ENCODE measurements at regions not wholly inside any gene's neighbourhood (a gene's known extent, or its start where the extent isn't known, plus 50 kb on each side); places are given as distances from the start of the nearest gene placed in this dataset.

DNA sequence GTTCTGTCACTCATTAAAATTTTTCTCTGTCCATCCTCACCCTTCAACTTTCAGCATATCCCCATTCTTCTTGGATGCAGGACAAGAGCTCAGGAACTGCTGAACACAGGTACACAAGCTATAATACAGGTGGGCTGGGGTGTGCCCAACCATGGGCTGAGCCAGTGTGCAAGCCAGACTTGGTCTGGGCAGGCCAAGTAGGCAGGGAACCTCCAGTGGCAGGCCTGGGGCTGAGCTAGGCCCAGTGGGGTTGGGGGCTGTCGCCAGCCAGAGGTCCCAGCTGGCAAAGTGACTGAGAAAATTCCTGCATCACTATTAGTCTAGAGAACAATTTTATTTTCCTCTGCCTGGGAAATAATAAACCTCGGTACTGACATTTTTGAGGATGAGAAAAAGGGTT is 202.9 kb downstream of the LRRC3B start:
- no peaks in the 10 kb centered on the region for H3K36me3 ChIP-seq
- no peak for TF ChIP-seq POLR2AphosphoS5 (IDR thresholded peaks at IDR 0.05)
- TF ChIP-seq, protein P1, sequence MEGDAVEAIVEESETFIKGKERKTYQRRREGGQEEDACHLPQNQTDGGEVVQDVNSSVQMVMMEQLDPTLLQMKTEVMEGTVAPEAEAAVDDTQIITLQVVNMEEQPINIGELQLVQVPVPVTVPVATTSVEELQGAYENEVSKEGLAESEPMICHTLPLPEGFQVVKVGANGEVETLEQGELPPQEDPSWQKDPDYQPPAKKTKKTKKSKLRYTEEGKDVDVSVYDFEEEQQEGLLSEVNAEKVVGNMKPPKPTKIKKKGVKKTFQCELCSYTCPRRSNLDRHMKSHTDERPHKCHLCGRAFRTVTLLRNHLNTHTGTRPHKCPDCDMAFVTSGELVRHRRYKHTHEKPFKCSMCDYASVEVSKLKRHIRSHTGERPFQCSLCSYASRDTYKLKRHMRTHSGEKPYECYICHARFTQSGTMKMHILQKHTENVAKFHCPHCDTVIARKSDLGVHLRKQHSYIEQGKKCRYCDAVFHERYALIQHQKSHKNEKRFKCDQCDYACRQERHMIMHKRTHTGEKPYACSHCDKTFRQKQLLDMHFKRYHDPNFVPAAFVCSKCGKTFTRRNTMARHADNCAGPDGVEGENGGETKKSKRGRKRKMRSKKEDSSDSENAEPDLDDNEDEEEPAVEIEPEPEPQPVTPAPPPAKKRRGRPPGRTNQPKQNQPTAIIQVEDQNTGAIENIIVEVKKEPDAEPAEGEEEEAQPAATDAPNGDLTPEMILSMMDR (IDR thresholded peaks at IDR 0.05), result no peak
- TF ChIP-seq POLR2A (IDR thresholded peaks at IDR 0.05), result no peak
- TF ChIP-seq EP300 (IDR thresholded peaks at IDR 0.05), result no peak
- peaks cover 11 to 52% (median 30%) of the 10 kb centered on the region in 4 donors for H3K9me3 ChIP-seq
- no peaks in the 10 kb centered on the region for H3K27me3 ChIP-seq
- H3K4me1 ChIP-seq, result no peaks in the 10 kb centered on the region
- DNase-seq (peak in 1 of 2 donors; percentile 19), ATAC-seq (ENCODE audit: low FRiP score in 2 of 2) (no peak)
- H3K4me3 ChIP-seq, result no peak overlapping the region
- no peak overlapping the region for H3K27ac ChIP-seq
- WGBS, 2 donors, result 73 to 90% methylated on average over 1 to 2 of the region's 2 CpGs

DNA sequence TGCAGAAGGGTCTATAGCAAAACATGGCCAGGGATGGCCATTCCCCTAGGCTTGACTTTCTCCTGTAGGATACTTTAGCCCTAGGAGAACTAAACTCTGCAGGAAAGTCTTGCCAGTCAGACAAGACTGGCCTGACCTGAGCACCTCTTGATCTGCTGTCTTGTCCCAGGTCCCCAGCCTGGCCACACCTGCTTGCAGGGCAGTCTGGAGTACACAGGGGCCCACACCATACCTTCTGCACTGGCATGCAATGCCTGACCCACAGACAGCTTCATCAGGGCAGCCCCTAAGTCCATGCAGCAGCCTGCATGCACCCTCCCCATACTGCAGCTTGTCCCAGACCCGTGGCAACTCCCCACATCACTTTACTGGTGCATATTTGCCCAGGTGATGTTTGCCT is 204.6 kb downstream of the LRRC3B start:
- peaks cover 5 to 40% (median 20%) of the 10 kb centered on the region in 4 donors for H3K9me3 ChIP-seq
- ATAC-seq (ENCODE audit: low FRiP score in 2 of 2), result peak in 1 of 2 donors; percentile 34
- WGBS, 2 donors, result 50 to 75% methylated on average over 1 of the region's 1 CpG

DNA sequence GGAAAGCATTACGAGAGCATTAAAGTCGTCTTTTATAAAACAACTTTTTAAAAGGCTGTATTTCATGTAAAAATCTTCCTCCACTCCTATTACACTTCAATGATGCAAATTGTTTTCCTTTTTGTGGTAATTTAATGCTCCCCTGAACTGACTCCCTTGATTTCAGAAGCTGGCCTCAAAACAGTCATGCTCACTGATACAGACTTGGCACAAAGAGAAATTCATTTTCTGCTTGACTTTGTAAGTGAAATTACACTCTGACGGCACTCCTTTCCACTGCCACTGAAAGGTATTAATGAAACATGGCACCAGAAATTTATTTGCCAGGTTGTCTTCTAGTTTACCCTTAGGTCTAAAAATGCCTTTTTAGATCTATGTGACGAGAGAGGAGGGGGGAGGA is 215.5 kb downstream of the LRRC3B start:
- DNase-seq, result no peak
- no peak overlapping the region for H3K4me3 ChIP-seq
- H3K27me3 ChIP-seq, result no peaks in the 10 kb centered on the region
- no peaks in the 10 kb centered on the region for H3K9me3 ChIP-seq
- WGBS, 2 donors, result 85% methylated on average over 4 of the region's 4 CpGs
- no peak for TF ChIP-seq POLR2AphosphoS5 (IDR thresholded peaks at IDR 0.05)
- no peak for TF ChIP-seq EP300 (IDR thresholded peaks at IDR 0.05)
- TF ChIP-seq POLR2A (IDR thresholded peaks at IDR 0.05), result no peak
- no peak for ATAC-seq (ENCODE audit: low FRiP score in 2 of 2)
- H3K27ac ChIP-seq, result no peak overlapping the region
- H3K4me1 ChIP-seq, result no peaks in the 10 kb centered on the region
- H3K36me3 ChIP-seq, result no peaks in the 10 kb centered on the region

More for the DNA sequence above, 204.6 kb downstream of the LRRC3B start:
- no peaks in the 10 kb centered on the region for H3K4me1 ChIP-seq
- no peak overlapping the region for H3K27ac ChIP-seq
- DNase-seq, result no peak
- no peak overlapping the region for H3K4me3 ChIP-seq
- H3K27me3 ChIP-seq, result no peaks in the 10 kb centered on the region
- TF ChIP-seq POLR2A (IDR thresholded peaks at IDR 0.05) (no peak), POLR2AphosphoS5 (IDR thresholded peaks at IDR 0.05) (no peak), EP300 (IDR thresholded peaks at IDR 0.05) (no peak)
- TF ChIP-seq, protein P1 (IDR thresholded peaks at IDR 0.05), result no peak
- no peaks in the 10 kb centered on the region for H3K36me3 ChIP-seq

DNA sequence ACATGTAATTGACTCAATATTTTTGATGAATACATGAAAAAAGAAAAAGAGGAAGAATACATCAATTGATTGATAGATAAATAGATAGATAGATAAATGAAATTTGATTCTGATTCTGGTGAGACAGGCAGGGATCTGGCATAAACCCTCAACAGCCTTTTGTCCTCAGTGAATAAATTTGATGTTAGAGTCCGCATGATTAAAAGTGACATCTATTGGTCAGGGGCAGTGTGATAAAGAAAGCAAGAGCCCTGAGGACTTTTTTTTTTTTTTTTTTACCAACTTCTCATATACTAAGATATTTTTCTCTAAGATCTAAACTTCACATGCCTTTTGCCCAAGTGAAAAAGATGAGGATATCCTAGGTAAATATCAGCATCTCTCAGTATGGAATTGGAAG is 216.4 kb downstream of the LRRC3B start:
- H3K27me3 ChIP-seq, result no peaks in the 10 kb centered on the region
- WGBS, 2 donors, result 95 to 97% methylated on average over 1 of the region's 1 CpG
- TF ChIP-seq POLR2A (IDR thresholded peaks at IDR 0.05) (no peak), EP300 (IDR thresholded peaks at IDR 0.05) (no peak), POLR2AphosphoS5 (IDR thresholded peaks at IDR 0.05) (no peak)
- TF ChIP-seq, protein P1 (IDR thresholded peaks at IDR 0.05), result no peak
- H3K36me3 ChIP-seq, result no peaks in the 10 kb centered on the region
- H3K4me3 ChIP-seq, result no peak overlapping the region
- no peak overlapping the region for H3K27ac ChIP-seq
- DNase-seq (no peak), ATAC-seq (ENCODE audit: low FRiP score in 2 of 2) (no peak)
- H3K4me1 ChIP-seq, result no peaks in the 10 kb centered on the region
- no peaks in the 10 kb centered on the region for H3K9me3 ChIP-seq

DNA sequence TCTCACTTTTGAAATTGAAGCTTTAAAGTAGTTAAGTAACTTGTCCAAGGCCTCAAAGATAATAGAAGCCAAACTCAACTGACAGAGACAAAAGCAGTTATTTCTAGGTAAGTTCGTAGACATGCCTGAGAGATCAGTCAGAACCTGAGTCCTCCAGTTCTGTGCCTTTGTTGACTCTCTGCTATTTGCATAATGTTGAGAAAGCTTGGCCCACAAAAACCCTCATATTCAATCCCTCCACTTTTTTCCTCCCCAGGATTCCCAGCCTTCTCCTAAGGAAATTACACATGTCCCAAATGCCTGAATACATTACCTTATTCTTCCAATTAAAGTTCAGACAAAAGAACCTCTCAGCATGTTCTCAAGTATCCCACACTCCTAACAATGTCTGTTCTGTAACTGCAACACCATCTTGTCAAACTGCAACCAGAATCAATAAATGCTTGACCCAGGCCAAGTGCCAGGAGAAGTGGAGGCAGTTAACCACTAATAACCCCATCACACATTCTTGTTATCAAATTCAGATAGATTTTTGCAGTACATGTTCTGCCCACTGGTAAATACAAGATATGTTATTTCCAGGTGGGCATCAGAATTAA is 217.8 kb downstream of the LRRC3B start:
- TF ChIP-seq POLR2A (IDR thresholded peaks at IDR 0.05), result no peak
- no peak for TF ChIP-seq POLR2AphosphoS5 (IDR thresholded peaks at IDR 0.05)
- TF ChIP-seq, protein P1 (IDR thresholded peaks at IDR 0.05), result no peak
- no peak for TF ChIP-seq EP300 (IDR thresholded peaks at IDR 0.05)
- Histone ChIP-seq H3K36me3 (no peaks in the 10 kb centered on the region), H3K4me3 (no peak overlapping the region), H3K27ac (no peak overlapping the region), H3K27me3 (no peaks in the 10 kb centered on the region), H3K9me3 (no peaks in the 10 kb centered on the region), H3K4me1 (no peaks in the 10 kb centered on the region)
- ATAC-seq (ENCODE audit: low FRiP score in 2 of 2), result no peak
- 46 to 63% methylated on average over 1 of the region's 1 CpG for WGBS, 2 donors
- no peak for DNase-seq
